ENCODE measurements at regions not wholly inside any gene's neighbourhood (a gene's known extent, or its start where the extent isn't known, plus 50 kb on each side); places are given as distances from the start of the nearest gene placed in this dataset.

DNA sequence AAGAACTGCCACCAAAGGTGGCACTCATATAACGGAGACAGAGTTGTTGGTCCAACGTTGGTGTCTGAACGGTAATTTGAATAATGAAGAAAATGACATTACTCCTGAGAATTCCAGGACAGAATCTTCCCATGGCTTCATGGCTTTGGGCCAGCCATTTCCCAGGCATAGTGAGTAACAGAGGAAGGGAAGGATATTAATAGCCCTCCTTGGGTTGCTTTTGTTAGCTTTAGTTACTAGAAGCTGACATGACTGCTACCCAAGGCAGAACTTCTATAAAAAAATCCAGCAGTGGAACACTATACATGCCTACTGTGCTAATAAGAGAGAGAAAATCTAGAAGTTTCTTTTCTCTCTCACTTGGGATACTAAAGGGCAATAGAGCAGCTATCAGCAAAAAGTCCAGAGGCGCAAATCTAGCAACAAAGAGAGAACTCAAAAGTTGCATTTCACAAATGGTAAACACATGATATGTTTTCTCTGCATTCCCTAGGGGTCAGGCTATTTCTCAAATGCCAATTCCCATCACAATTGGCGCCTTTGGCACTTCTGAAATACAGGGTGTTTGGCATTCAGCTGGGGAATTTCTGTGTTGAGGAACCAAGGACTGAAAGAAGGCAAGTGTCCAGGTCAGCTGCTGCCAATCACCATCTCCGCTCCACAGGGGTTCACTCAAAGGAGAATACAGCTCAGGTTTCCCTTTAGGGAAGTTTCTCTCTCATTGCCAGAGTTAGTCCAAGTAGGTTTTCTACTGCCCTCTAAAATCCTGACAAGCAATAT, 160.8 kb upstream of the KYNU start:
- TF ChIP-seq, protein P1, sequence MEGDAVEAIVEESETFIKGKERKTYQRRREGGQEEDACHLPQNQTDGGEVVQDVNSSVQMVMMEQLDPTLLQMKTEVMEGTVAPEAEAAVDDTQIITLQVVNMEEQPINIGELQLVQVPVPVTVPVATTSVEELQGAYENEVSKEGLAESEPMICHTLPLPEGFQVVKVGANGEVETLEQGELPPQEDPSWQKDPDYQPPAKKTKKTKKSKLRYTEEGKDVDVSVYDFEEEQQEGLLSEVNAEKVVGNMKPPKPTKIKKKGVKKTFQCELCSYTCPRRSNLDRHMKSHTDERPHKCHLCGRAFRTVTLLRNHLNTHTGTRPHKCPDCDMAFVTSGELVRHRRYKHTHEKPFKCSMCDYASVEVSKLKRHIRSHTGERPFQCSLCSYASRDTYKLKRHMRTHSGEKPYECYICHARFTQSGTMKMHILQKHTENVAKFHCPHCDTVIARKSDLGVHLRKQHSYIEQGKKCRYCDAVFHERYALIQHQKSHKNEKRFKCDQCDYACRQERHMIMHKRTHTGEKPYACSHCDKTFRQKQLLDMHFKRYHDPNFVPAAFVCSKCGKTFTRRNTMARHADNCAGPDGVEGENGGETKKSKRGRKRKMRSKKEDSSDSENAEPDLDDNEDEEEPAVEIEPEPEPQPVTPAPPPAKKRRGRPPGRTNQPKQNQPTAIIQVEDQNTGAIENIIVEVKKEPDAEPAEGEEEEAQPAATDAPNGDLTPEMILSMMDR (IDR thresholded peaks at IDR 0.05; ENCODE audit: extremely low read depth in 1 of 2, insufficient read depth in 1 of 2, low read depth in 1 of 2, low read length in 2 of 2), result no peak
- TF ChIP-seq EZH2 (IDR thresholded peaks at IDR 0.05; ENCODE audit: borderline replicate concordance, low read depth, low read length, severe bottlenecking) (no peak), GATA2 (IDR thresholded peaks at IDR 0.05; ENCODE audit: insufficient read depth, insufficient read length, low read depth, low read length) (no peak), MYC (IDR thresholded peaks at IDR 0.05; ENCODE audit: low read depth, low read length) (no peak), POLR2AphosphoS5 (IDR thresholded peaks at IDR 0.05; ENCODE audit: insufficient read depth, low read depth, low read length) (no peak), POLR2A (IDR thresholded peaks at IDR 0.05; ENCODE audit: low read depth, low read length) (no peak), JUN (IDR thresholded peaks at IDR 0.05; ENCODE audit: borderline replicate concordance, insufficient read depth, insufficient read length, low read depth) (no peak)
- TF ChIP-seq, protein P2, sequence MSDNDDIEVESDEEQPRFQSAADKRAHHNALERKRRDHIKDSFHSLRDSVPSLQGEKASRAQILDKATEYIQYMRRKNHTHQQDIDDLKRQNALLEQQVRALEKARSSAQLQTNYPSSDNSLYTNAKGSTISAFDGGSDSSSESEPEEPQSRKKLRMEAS (IDR thresholded peaks at IDR 0.05; ENCODE audit: insufficient read depth, insufficient read length), result no peak

Measured in endothelial cell of umbilical vein (primary cell).